GM18868 (cell line): ENCODE measurements at regions not wholly inside any gene's neighbourhood (a gene's known extent, or its start where the extent isn't known, plus 50 kb on each side); places are given as distances from the start of the nearest gene placed in this dataset.
"Not testable (repeated sequence)": the region's sequence is repeated elsewhere in the genome, so short reads cannot be mapped to it uniquely, and the experiment has no call there.

Experiments used
- ATAC-seq: cut with Tn5 transposase; IDR thresholded peaks from one replicate; pipeline ENCODE4 v1.9.1; 2021; ENCODE audit warnings: mild to moderate bottlenecking, moderate library complexity; ENCODE audit not compliant: unreplicated experiment

- no peak for ATAC-seq
Observed at GRCh38 chr13:21228738-21229137, 52.3 kb downstream of the MRPL57 start.

GRCh38 chr13:21229241-21230024 is 53.0 kb downstream of the MRPL57 start:
- no peak for ATAC-seq

GRCh38 chr13:21230516-21230915 is 54.1 kb downstream of the MRPL57 start:
- no peak for ATAC-seq

- ATAC-seq: no peak
Observed at GRCh38 chr13:21231426-21231940, 55.0 kb downstream of the MRPL57 start.

GRCh38 chr13:21232196-21232595 is 55.7 kb downstream of the MRPL57 start:
- ATAC-seq: no peak

- ATAC-seq: no peak
Observed at GRCh38 chr13:21232599-21232998, 56.1 kb downstream of the MRPL57 start.

GRCh38 chr13:21233086-21233485 is 56.6 kb downstream of the MRPL57 start:
- ATAC-seq: no peak

- ATAC-seq: no peak
Observed at GRCh38 chr13:21234526-21234925, 58.1 kb downstream of the MRPL57 start.

GRCh38 chr13:21235174-21235573 is 58.7 kb downstream of the MRPL57 start:
- no peak for ATAC-seq

GRCh38 chr13:21237081-21237480 is 60.6 kb downstream of the MRPL57 start:
- ATAC-seq: no peak

GRCh38 chr13:21238267-21238666 is 61.8 kb downstream of the MRPL57 start:
- no peak for ATAC-seq

- ATAC-seq: no peak
Observed at GRCh38 chr13:21240586-21240985, 64.1 kb downstream of the MRPL57 start.

- ATAC-seq: no peak
Observed at GRCh38 chr13:21242236-21242635, 65.8 kb downstream of the MRPL57 start.

GRCh38 chr13:21243045-21243897 is 66.8 kb downstream of the MRPL57 start:
- no peak for ATAC-seq

GRCh38 chr13:21243898-21244184 is 67.4 kb downstream of the MRPL57 start:
- ATAC-seq: not testable (repeated sequence)

- no peak for ATAC-seq
Observed at GRCh38 chr13:21246761-21247452, 70.4 kb downstream of the MRPL57 start.

GRCh38 chr13:21256351-21256761 is 79.9 kb downstream of the MRPL57 start:
- ATAC-seq: no peak

- ATAC-seq: no peak
Observed at GRCh38 chr13:21256891-21257290, 80.4 kb downstream of the MRPL57 start.

GRCh38 chr13:21259571-21260455 is 83.4 kb downstream of the MRPL57 start:
- ATAC-seq: no peak

GRCh38 chr13:21260561-21261290 is 84.3 kb downstream of the MRPL57 start:
- not testable (repeated sequence) for ATAC-seq
